K562 (cell line): ENCODE measurements at regions not wholly inside any gene's neighbourhood (a gene's known extent, or its start where the extent isn't known, plus 50 kb on each side); places are given as distances from the start of the nearest gene placed in this dataset.

Experiments
- ATF1 ChIP-seq, 2 experiments: fragments of 450-650 bp in 1 of 2; IDR thresholded peaks; 2 replicates each; pipeline ENCODE4 v1.6.1; 2016; ENCODE audit warnings: missing compliant biosample characterization in 1 of 2, missing genetic modification characterization in 1 of 2
- BRD4 ChIP-seq: fragments of 200-600 bp; sonication (generic); IDR thresholded peaks from 2 replicates; pipeline ENCODE4 v1.6.1; 2017; ENCODE audit warnings: inconsistent platforms
- CBX2 ChIP-seq: fragments of 200-600 bp; sonication (generic); IDR thresholded peaks from one replicate; pipeline ENCODE4 v1.6.1; 2012; ENCODE audit warnings: mild to moderate bottlenecking, low read length, inconsistent platforms; ENCODE audit not compliant: insufficient read depth, poor library complexity, severe bottlenecking
- CREB1 ChIP-seq, 2 experiments: sonication (generic) in 1 of 2; formaldehyde crosslinking in 1 of 2; IDR thresholded peaks; 2 replicates each; pipeline versions ENCODE4 v1.6.1 to v1.8.0; 2012 to 2022; ENCODE audit warnings: inconsistent platforms in 1 of 2, mild to moderate bottlenecking in 1 of 2, missing genetic modification reagents in 1 of 2, moderate library complexity in 1 of 2
- CTBP1 ChIP-seq: fragments of 450-650 bp; IDR thresholded peaks from 2 replicates; pipeline ENCODE4 v1.6.1; 2016; ENCODE audit warnings: borderline replicate concordance
- DMBX1 ChIP-seq: fragments of 250-450 bp; sonication (Bioruptor Pico); IDR thresholded peaks from 2 replicates; pipeline ENCODE4 v1.8.0; 2022; ENCODE audit warnings: inconsistent platforms, mild to moderate bottlenecking, moderate library complexity, borderline replicate concordance
- EGR1 ChIP-seq: fragments of 450-650 bp; conservative IDR thresholded peaks from 2 replicates; pipeline ENCODE4 v1.6.1; 2017; ENCODE audit warnings: mild to moderate bottlenecking
- FOXM1 ChIP-seq, 2 experiments: fragments of 450-650 bp in 1 of 2; sonication (generic) in 1 of 2; formaldehyde crosslinking in 1 of 2; IDR thresholded peaks; 2 replicates each; pipeline versions ENCODE4 v1.6.1 to v1.9.0; 2017 to 2022; ENCODE audit warnings: low read depth in 2 of 2, mild to moderate bottlenecking in 2 of 2, missing genetic modification reagents in 1 of 2, moderate library complexity in 1 of 2
- GTF2F1 ChIP-seq: IDR thresholded peaks from 2 replicates; pipeline ENCODE4 v1.6.1; 2011; ENCODE audit warnings: low read depth, low read length, improper control_type of control experiment
- HMG20B ChIP-seq: fragments of 250-450 bp; sonication (Bioruptor Pico); IDR thresholded peaks from 2 replicates; pipeline ENCODE4 v1.5.0; 2021; ENCODE audit warnings: mild to moderate bottlenecking
- IFI16 ChIP-seq: fragments of 250-450 bp; sonication (Bioruptor Pico); IDR thresholded peaks from 2 replicates; pipeline ENCODE4 v2.1.2; 2022; ENCODE audit warnings: mild to moderate bottlenecking, inconsistent platforms
- KLF1 ChIP-seq: fragments of 450-650 bp; IDR thresholded peaks from 2 replicates; pipeline ENCODE4 v1.6.1; 2016; ENCODE audit warnings: missing genetic modification characterization, missing compliant biosample characterization
- PPARD ChIP-seq: fragments of 250-450 bp; sonication (Bioruptor Pico); IDR thresholded peaks from 2 replicates; pipeline ENCODE4 v1.8.0; 2022; ENCODE audit warnings: inconsistent platforms, mild to moderate bottlenecking, moderate library complexity
- RBFOX2 ChIP-seq: fragments of 200-400 bp; formaldehyde crosslinking; IDR thresholded peaks from 2 replicates; pipeline ENCODE4 v1.6.1; 2017; ENCODE audit warnings: low read depth, mild to moderate bottlenecking, low read length, moderate library complexity
- RNF2 ChIP-seq: sonication (generic); IDR thresholded peaks from 2 replicates; pipeline ENCODE4 v1.6.1; 2016
- STAT6 ChIP-seq: sonication (generic); formaldehyde crosslinking; IDR thresholded peaks from 2 replicates; pipeline ENCODE4 v1.8.1; 2023; ENCODE audit warnings: mild to moderate bottlenecking, missing genetic modification reagents
- TAL1 ChIP-seq: fragments of 450-650 bp; IDR thresholded peaks from 2 replicates; pipeline ENCODE4 v1.6.1; 2016; ENCODE audit warnings: mild to moderate bottlenecking
- TEAD4 ChIP-seq, 2 experiments: sonication (generic) in 1 of 2; formaldehyde crosslinking in 1 of 2; IDR thresholded peaks; 2 replicates each; pipeline versions ENCODE4 v1.6.1 to v1.8.0; 2012 to 2022; ENCODE audit warnings: borderline replicate concordance in 1 of 2, inconsistent platforms in 1 of 2, low read length in 1 of 2, mild to moderate bottlenecking in 1 of 2, missing genetic modification reagents in 1 of 2
- ZEB2 ChIP-seq: fragments of 450-650 bp; IDR thresholded peaks from 2 replicates; pipeline ENCODE4 v1.6.1; 2016
- TF ChIP-seq, protein P1 (sequence below): IDR thresholded peaks from 2 replicates; pipeline ENCODE4 v1.6.1; 2014; ENCODE audit warnings: antibody characterized with exemption
- TF ChIP-seq, protein P2 (sequence below): fragments of 450-650 bp; conservative IDR thresholded peaks from 2 replicates; pipeline ENCODE4 v1.6.1; 2016; ENCODE audit warnings: missing genetic modification characterization, low read depth, mild to moderate bottlenecking, missing compliant biosample characterization, moderate library complexity
- TF ChIP-seq, protein P3 (sequence below): sonication (generic); formaldehyde crosslinking; IDR thresholded peaks from 2 replicates; pipeline ENCODE4 v1.8.1; 2023; ENCODE audit warnings: mild to moderate bottlenecking, missing genetic modification reagents, moderate library complexity

GRCh38 chr1:147379889-147380288, 137.4 kb downstream of the CHD1L start (continued):
- TF ChIP-seq DMBX1 (CRISPR knock-in tag) (no peak), HMG20B (CRISPR knock-in tag) (no peak), CBX2 (no peak), BRD4 (no peak), RBFOX2 (no peak), FOXM1 (IDR thresholded peaks at IDR 0.05; ENCODE audit: low read depth) (peak; percentile 32; the same call in 1 of the 2 replicates), FOXM1 (CRISPR knock-in tag; IDR thresholded peaks at IDR 0.05; ENCODE audit: low read depth) (no peak), ZEB2 (peak; percentile 79), TEAD4 (IDR thresholded peaks at IDR 0.05; ENCODE audit: low read length) (peak; percentile 92), TEAD4 (CRISPR knock-in tag; IDR thresholded peaks at IDR 0.05; ENCODE audit: borderline replicate concordance) (no peak), GTF2F1 (no peak), ATF1 (CRISPR knock-in tag; IDR thresholded peaks at IDR 0.05) (no peak), ATF1 (tag; IDR thresholded peaks at IDR 0.05) (0 out of 2 replicates have a peak, but pooled peaks have one; percentile 23), CTBP1 (peak; percentile 25; the same call in 1 of the 2 replicates), KLF1 (tag) (no peak), IFI16 (CRISPR knock-in tag) (no peak), TAL1 (peak; percentile 74), STAT6 (CRISPR knock-in tag) (no peak), RNF2 (no peak), PPARD (CRISPR knock-in tag) (no peak), CREB1 (IDR thresholded peaks at IDR 0.05) (peak; percentile 20; the same call in 1 of the 2 replicates), CREB1 (CRISPR knock-in tag; IDR thresholded peaks at IDR 0.05) (no peak), EGR1 (peak; percentile 87)
- TF ChIP-seq, protein P1, sequence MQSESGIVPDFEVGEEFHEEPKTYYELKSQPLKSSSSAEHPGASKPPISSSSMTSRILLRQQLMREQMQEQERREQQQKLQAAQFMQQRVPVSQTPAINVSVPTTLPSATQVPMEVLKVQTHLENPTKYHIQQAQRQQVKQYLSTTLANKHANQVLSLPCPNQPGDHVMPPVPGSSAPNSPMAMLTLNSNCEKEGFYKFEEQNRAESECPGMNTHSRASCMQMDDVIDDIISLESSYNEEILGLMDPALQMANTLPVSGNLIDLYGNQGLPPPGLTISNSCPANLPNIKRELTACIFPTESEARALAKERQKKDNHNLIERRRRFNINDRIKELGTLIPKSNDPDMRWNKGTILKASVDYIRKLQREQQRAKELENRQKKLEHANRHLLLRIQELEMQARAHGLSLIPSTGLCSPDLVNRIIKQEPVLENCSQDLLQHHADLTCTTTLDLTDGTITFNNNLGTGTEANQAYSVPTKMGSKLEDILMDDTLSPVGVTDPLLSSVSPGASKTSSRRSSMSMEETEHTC = no peak
- TF ChIP-seq, protein P2, sequence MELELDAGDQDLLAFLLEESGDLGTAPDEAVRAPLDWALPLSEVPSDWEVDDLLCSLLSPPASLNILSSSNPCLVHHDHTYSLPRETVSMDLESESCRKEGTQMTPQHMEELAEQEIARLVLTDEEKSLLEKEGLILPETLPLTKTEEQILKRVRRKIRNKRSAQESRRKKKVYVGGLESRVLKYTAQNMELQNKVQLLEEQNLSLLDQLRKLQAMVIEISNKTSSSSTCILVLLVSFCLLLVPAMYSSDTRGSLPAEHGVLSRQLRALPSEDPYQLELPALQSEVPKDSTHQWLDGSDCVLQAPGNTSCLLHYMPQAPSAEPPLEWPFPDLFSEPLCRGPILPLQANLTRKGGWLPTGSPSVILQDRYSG (tag) = no peak
- TF ChIP-seq, protein P3, sequence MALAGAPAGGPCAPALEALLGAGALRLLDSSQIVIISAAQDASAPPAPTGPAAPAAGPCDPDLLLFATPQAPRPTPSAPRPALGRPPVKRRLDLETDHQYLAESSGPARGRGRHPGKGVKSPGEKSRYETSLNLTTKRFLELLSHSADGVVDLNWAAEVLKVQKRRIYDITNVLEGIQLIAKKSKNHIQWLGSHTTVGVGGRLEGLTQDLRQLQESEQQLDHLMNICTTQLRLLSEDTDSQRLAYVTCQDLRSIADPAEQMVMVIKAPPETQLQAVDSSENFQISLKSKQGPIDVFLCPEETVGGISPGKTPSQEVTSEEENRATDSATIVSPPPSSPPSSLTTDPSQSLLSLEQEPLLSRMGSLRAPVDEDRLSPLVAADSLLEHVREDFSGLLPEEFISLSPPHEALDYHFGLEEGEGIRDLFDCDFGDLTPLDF = no peak
- TF ChIP-seq, all 486 proteins: peak for 44
